ENCODE measurements at regions not wholly inside any gene's neighbourhood (a gene's known extent, or its start where the extent isn't known, plus 50 kb on each side); places are given as distances from the start of the nearest gene placed in this dataset.
A peak's percentile ranks its signal among the peaks of the same experiment; 100 is the strongest.

DNA sequence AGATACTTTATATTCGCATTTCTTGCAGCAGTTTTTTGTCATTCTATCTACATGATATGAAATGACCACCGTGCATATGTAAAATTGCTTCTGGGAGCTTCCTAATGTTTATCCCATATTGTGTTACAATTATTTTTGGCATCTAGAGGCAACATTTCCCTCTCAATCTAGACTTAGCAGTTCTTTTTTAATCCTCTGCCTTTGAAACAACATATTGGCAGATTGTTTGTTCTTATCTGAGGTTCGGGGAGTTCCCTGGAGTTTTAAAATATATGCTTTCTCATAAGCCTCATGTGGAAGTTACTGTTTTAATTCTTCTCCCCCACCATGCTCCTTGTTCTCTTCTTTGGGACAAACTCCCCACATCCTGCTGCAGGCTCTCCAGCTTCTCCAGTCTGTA is 130.1 kb upstream of the SLC10A2 start:
- H3K4me3 ChIP-seq (replicated peaks in 1 of 2; ENCODE audit: low read depth in 2 of 2, low read length in 2 of 2), result no peak overlapping the region
- DNase-seq (ENCODE audit: low read depth in 2 of 2), result no peak
- TF ChIP-seq CTCF (IDR thresholded peaks at IDR 0.05; ENCODE audit: low read depth, low read length), result no peak

DNA sequence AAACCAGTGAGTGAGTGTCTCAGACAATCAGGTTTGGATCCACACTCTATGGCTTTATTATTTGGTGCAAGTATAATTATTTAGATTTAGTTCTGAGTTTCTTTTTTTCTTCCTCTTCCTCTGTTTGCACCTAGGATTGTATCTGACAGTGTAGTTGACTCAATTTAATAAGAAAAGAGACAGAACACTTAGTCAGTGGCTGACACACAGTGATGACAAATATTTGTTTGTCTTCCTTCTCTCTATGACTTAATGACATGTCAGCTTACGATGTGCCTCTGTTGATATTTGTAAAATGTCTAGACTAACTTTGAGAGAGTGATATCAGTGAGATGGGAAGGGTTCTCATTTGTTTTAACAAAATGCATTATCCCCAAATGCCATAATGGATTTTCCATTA is 129.5 kb upstream of the SLC10A2 start:
- peak in 1 of 2 donors; percentile 8 for DNase-seq (ENCODE audit: low read depth in 2 of 2)
- TF ChIP-seq CTCF (IDR thresholded peaks at IDR 0.05; ENCODE audit: low read depth, low read length), result no peak
- no peak overlapping the region for H3K4me3 ChIP-seq (replicated peaks in 1 of 2; ENCODE audit: low read depth in 2 of 2, low read length in 2 of 2)

DNA sequence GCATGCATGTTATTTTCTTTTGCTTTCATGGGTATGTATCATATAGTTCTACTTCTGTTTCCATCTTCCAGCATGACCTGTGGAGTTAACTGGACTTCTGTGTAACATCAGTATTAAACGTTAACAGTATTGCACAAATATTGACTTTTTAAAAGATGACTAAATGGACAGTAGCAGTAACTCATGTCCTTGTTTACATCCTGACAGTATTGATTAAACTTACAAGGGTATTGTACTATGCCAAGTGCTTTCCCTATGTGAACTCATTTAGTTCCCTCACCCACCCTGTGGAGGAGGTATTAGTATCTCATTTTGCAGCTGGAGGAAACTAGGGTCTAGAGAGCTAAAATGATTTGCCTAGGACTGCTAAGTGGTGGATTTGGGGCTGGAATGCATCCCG is 128.7 kb upstream of the SLC10A2 start:
- no peak for DNase-seq (ENCODE audit: low read depth in 2 of 2)
- no peak overlapping the region for H3K4me3 ChIP-seq (replicated peaks in 1 of 2; ENCODE audit: low read depth in 2 of 2, low read length in 2 of 2)
- no peak for TF ChIP-seq CTCF (IDR thresholded peaks at IDR 0.05; ENCODE audit: low read depth, low read length)

DNA sequence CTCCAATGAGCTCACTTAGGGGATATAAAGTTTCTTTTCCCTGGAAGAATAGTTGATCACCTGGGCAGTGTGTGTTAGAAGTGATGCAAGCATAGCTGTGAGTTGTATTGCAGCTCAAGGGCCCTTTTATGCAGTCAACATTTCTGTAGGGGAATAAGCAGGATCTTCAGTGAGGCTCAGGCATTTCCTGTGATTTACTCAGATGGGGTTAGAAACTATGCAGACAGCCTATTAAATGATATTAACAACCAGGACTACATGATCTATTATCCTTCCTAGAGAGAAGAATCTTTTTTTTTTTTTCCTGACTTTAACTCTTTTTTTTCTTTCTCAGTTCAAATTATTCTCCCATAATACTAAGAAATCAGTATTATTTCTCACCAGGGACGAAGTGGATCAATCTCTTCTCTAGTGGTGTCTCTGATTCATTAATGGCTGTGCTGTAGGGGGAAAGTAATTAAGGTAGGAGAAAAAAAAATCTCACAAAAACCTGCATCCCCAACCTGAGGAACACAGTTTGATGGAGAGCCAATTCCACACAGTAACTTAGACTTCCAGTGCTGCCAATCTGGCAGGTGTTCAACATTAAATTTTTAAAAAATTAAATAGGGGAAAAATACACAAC is 126.4 kb upstream of the SLC10A2 start:
- DNase-seq (ENCODE audit: low read depth in 2 of 2), result peak in 1 of 2 donors; percentile 2
- TF ChIP-seq CTCF (IDR thresholded peaks at IDR 0.05; ENCODE audit: low read depth, low read length), result no peak

GRCh38 chr13:103190841-103191240 is 124.6 kb upstream of the SLC10A2 start:
- DNase-seq (ENCODE audit: low read depth in 2 of 2), result no peak
- no peak for TF ChIP-seq CTCF (IDR thresholded peaks at IDR 0.05; ENCODE audit: low read depth, low read length)
- no peak overlapping the region for H3K4me3 ChIP-seq (replicated peaks in 1 of 2; ENCODE audit: low read depth in 2 of 2, low read length in 2 of 2)

More for the DNA sequence above, 126.4 kb upstream of the SLC10A2 start:
- H3K4me3 ChIP-seq (replicated peaks in 1 of 2; ENCODE audit: low read depth in 2 of 2, low read length in 2 of 2), result no peak overlapping the region

DNA sequence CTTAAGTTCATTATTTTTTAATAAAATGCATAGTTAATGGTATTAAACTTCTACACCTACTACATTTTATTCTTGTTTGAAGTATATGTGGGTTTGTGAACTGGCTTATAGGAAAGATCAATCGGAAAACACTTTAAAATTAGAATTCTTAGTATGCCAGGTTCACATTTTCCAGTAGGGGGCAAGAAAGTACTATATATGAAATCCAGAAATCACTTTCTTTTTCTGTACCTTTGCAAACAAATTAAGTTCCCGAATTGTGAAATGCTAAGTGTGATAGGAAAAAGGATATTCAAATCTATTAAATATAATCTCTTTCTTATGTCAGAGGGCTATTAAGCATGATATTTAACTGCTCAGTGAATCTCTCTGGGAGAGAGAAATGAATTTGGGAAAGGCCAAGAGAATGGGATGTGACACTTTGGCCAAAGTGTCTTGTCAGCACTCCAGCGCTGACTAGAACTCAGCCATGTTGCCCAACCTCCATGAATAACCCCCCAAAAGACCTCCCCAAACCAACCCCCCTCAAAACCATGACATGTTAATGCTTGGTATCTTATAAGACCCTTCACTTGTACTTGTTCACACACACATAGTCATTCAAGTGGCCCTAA is 122.6 kb upstream of the SLC10A2 start:
- no peak overlapping the region for H3K4me3 ChIP-seq (replicated peaks in 1 of 2; ENCODE audit: low read depth in 2 of 2, low read length in 2 of 2)
- peak; percentile 47 to 55 for DNase-seq (ENCODE audit: low read depth in 2 of 2)
- peak; percentile 44 for TF ChIP-seq CTCF (IDR thresholded peaks at IDR 0.05; ENCODE audit: low read depth, low read length)
